HTR-8/SVneo (cell line): ENCODE measurements at regions not wholly inside any gene's neighbourhood (a gene's known extent, or its start where the extent isn't known, plus 50 kb on each side); places are given as distances from the start of the nearest gene placed in this dataset.
"Not testable (repeated sequence)": the region's sequence is repeated elsewhere in the genome, so short reads cannot be mapped to it uniquely, and the experiment has no call there.

ENCODE experiments used
- DNase-seq: peaks from one replicate; pipeline ENCODE4 v3.0.0; 2011; ENCODE audit warnings: low spot score, mixed read lengths; ENCODE audit not compliant: insufficient read length
- FAIRE-seq: peaks from 2 replicates; lab custom pipeline; 2011; peaks lifted over from hg19 to GRCh38; lab: Jason Lieb, UNC

DNA sequence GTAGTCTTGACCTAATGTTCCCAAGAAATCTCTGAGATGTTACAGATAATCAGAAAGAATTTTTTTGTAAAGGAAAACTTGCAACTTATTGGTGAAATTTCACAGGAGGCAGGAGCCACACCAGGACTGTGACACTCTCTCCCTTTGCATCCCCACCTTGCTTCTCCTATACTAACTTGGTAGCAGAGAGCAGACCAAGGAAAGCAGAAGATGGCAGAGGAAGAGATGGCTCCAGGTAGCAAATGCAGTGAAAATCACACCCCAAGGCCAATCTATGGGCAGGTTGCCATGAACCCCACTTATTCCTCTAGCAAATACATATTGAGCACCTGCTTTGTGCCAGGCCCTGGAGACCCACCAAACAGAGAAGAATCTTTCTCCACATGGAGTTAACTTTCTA lies 303.4 kb upstream of the C1orf174 start:
- DNase-seq: no peak
- no peak for FAIRE-seq

DNA sequence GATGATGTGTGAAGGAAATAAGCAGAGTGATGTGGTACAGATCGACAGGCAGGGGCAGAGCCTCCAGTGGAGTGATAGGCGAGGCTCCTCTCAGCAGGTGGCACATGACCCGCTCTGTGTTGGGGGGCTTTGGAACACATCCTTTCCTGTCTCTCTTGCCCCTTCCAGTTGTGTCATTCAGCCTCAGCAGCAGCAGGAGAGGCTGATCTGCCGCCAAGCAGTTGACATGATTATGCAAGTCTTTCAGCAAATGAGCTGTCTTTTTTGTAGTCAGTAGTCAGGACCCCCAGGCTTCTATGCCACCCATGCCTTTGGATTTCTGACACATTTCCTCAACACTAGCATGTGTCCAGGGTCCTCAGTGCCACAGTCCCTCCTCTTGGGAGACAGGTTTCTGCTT lies 307.1 kb upstream of the C1orf174 start:
- FAIRE-seq (no peak), DNase-seq (no peak)

DNA sequence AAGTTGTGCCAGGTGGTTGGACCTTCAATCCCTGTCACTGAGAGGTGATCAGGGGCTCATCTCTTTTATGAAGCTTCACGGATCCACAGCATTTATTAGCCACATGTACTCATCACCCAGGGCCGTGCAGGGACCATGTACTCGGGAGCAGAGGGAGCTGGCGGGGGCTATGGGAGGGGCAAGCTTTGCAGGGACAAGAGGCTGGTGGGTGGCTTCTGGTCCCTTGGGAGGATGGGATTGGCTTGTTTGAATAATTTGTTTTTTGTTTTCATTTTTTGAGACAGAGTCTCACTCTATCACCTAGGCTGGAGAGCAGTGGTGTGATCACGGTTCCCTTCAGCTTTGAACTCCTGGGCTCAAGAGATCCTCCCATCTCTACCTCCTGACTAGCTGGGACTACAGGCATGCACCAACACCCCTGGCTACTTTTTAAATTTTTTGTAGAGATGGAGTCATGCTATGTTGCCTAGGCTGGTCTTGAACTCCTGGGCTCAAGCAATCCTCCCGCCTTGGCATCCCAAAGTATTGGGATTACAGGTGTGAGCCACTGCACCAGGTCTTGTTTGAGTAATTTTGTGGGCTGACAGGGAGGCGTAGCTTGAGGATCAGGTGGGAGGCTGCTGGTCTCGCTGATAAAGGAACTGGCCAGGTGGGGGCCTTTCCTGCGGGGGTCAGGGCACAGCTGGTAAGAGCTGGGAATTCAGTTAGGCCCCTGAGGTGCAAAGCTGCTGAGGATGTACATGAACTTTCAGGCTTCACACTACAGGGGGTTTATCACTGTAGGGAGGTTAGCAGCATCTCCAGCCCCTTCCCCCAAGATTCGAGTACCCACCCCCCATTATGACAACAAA lies 308.0 kb upstream of the C1orf174 start:
- no peak for DNase-seq
- FAIRE-seq: no peak

DNA sequence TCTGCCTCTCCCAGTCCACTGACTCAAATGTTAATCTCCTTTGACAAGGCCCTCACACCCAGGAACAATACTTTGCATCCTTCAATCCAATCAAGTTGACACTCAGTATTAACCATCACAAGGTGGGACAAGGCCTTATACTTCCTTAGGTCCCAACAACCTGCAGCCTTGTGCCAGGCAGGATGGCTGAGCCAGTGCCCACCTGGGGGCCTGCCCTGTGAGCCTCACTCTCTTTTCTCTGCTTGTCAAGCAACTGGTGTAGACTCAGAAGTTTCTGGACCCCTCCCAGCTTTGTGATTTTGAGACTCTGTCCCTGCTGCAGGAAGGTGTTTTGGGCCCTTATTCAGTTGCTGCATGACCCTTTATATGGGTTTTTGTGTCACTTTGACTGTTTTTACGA lies 310.0 kb upstream of the C1orf174 start:
- no peak for DNase-seq
- FAIRE-seq: no peak

DNA sequence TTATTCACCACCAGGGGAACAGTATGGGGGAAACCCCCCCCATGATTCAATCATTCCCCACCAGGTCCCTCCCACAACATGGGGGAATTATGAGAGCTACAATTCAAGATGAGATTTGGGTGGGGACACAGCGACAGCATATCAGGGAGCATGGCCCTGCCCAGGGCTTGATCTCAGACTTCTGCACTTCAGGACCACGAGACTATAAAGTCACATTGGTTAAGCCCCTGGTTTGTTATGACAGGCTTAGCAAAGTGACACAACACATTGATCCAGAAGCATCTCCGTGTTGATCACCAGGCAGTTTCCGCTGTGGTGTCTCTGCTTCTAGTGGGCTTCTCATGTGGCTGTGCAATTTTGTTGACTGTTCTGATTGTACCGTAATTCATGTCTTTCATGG lies 312.7 kb upstream of the C1orf174 start:
- FAIRE-seq (no peak), DNase-seq (no peak)

DNA sequence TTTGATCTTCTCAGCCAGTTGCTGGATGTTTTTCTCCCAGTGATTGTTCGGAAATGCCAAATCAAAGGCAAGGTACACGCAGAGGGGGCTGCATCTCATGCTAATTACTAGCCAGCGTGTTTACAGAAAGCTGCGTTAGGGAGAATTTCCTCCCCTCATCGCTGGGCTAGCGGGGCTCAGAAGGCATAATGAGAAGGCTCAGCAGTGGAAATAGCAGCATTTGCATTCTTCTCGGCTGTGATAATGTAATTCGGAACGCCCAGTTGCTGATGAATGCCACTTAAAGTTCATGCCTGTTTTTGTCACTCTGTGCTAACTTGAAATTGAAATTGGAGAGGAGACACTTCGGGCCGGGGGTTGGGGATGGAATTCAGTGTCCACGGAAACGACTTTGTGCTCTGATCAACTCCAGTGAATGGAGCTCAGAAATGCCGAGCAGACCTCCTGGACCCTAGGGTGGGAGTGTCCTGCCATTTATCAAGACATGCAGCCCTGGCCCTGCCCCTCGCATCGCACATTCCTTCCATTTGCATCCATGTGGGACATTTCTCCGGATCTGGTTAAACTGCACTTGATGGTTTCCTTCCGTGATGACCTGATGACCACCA lies 313.4 kb upstream of the C1orf174 start:
- no peak for FAIRE-seq

DNA sequence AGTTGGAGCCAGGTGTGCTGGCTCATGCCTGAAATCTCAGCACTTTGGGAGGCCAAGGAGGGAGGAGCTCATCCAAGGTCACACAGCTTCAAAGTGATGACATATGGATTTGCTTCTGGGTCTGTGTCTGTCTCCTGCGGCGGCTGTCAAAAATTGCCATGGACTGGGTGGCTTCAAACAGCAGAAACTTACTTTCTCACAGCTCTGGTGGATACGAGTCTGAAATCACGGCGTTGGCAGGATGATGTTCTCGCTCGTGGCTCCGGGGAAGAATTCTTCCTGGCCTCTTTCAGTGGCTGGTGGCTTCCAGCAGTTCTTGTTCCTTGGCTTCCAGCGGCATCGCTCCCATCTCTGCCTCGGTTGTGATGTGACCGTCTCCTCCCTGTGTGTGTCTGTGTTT lies 314.8 kb upstream of the C1orf174 start:
- FAIRE-seq (no peak), DNase-seq (no peak)

More for the DNA sequence above, 313.4 kb upstream of the C1orf174 start:
- DNase-seq: no peak

DNA sequence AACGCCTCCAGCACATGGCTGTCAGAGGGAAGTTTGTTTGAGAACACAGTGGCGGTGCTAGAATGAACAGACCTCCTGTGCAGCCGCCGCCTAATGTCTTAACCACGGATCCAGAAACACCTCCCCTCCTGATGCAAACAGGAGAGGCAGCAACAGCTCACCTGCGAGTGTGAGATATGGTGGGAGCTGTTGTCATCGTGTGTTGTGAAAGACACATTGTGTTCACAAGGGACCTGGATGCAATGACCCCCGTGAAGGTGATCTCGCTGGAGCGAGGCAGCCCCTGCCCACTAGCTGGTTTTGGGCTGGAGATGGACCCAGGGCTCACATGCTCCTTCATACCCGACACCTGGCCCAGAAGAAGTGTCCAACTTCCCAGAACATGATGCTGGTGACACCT lies 315.3 kb upstream of the C1orf174 start:
- no peak for FAIRE-seq
- no peak for DNase-seq

DNA sequence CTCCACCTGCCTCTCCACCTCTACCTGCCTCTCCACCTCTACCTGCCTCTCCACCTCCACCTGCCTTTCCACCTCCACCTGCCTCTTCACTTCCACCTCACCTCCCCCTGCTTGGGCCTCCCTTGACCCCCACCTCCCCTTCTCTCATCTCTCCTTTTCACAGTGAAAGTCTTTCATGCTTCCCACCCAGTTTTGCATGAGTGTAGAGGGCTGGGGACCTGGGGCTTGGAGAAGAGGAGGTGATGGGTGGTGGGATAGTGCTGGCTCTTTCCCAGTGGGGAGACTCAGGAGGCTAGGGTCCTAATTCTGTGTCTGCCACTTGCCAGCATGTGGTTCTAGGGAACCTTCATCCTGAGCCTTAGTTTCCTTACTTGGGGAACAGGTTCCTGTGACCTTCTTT lies 316.2 kb upstream of the C1orf174 start:
- DNase-seq (no peak), FAIRE-seq (no peak)

DNA sequence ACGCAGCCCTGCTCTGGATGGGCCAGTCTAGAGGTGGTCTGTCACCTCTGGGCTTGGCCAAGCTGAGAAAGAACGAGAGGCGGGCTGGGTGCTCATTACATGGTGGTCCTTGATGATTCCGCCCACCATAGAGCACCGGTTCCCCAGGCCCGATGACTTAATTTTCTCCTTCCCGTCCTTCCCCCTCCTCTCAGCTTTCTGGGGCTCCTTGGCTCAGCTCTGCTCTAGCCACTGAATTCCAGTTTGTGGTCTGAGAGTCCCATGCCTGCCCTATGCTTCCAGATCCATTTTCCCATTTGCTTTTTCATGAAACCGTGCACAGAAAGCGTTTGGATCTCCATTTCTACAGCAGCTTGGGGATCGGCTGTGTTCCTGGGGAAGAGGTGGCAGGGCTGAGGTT lies 318.5 kb upstream of the C1orf174 start:
- FAIRE-seq: no peak
- no peak for DNase-seq

DNA sequence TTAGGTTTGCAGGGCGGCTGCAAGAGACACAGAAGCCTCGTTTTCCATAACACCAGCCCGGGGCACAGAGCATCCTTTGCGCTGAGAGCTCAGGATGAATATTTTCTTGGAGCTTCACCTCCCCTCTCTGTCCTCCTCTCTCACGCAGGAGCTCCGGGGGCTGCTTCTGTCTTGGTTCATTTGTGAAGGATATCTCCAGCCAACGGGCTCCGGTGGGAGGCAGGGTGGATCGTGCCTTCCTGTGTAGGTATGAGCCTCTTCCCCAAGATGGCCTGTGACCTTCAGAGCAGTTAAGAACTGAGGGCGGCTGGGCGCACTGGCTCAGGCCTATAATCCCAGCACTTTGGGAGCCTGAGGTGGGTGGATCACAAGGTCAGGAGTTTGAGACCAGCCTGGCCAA lies 319.0 kb upstream of the C1orf174 start:
- no peak for FAIRE-seq

DNA sequence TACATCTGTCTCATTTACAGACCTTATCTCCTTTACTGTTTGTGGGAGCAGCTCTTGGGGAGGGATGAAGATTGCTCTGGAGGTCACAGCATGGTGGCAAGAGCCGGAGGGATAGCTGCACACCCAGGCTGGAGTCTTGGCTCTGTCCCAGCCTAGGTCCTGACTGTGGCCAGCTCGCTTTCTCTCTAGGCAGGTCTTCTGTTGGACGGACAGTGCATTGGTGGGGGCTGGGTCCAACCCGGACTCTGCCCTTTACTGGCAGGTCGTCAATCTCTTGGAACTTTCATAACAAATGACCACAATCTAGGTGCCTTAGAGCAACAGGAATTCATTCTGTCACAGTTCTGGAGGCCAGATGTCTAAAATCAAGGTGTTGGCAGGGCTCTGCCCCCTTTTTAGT lies 319.8 kb upstream of the C1orf174 start:
- no peak for DNase-seq
- no peak for FAIRE-seq

More for the DNA sequence above, 319.0 kb upstream of the C1orf174 start:
- DNase-seq: no peak

DNA sequence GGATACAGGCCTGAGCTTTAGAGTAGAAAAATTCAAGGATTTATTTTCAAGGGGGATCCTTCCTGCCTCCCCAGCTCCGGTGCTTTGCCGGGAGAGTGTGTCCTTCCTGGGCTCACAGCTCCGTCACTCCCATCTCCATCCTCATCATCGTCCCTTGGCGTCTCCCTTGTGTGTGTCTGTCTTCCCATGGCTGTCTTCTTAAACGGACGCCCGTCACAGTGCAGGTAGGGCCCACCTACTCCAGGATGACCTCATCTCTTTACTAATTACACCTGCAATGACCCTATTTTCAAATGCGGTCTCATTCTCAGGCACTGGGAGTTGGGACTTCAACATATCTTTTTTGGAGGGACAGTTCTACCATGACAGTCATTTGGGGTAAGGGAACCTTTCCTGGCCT lies 320.3 kb upstream of the C1orf174 start:
- DNase-seq: no peak
- no peak for FAIRE-seq

DNA sequence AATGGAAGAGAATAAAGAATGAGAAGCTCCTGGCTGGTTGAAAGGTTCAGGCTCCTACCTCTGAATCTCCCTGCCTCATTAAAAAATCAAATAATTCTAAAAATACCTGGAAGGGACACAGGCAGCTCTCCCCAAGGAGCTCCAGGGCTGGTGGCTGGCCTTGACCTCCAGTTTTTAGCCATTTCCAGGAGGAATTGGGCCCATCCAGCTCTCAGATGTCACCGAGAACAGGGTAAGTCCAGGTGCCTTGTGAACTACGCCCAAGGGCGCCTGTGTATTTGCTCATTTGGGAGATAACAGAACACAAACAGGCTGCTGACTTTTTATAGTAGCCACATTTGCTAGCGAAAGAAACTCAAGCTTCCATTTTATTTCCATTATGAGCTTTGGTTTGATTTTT lies 321.0 kb upstream of the C1orf174 start:
- no peak for FAIRE-seq
- DNase-seq: no peak

DNA sequence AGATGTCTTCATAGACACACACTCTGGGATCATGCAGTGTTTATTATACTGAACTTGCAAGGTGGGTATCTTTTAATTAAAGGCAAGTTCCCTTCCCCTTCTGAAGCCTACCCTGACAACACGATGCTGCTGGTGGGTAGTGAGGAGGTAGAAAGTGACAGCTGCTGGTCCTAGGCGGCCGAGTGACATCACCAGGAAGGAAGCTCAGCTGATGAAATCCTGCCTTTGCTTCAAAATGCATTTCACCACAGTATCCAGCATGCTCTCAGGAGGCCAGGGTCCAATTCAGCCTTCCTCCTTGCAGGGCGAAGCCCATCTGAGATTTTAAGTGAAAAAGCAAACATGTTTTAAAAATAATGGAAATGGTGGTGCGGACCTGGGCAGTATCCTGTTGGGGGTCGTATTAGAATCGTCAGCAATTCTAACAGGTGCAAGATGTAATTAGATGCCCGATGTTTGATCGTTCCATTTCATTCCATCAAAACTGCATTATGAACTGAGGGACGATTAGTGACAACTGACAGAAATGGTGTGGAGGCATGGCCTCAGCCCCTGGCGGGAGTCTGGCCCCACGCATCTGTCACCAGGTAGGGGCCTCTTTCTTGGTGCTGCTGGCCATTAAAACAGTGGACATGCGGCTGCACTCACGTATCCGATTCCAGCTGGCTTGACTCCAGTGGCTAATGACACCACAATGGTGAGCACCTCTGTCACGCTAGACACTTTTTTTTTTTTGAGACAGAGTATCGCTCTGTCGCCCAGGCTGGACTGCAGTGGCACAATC lies 324.8 kb upstream of the C1orf174 start:
- no peak for FAIRE-seq
- DNase-seq: no peak

DNA sequence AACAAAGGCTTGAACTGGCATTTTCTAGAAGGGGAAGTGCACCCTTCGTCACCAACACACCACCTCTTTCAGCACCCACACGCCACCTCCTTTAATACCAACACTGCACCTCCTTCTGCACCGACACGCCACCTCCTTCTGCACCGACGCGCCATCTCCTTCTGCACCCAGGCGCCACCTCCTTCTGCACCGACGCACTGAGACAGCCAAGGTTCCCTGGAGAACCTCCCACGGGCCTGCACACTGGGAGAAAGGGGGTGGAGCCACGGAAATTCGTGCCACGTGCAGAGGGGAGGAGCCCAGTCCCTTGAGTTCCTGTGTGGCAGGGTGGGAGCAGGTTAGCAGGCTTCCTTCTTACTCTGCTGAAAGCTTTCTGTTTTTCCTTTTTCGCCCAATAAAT lies 327.9 kb upstream of the C1orf174 start:
- FAIRE-seq (no peak), DNase-seq (no peak)

DNA sequence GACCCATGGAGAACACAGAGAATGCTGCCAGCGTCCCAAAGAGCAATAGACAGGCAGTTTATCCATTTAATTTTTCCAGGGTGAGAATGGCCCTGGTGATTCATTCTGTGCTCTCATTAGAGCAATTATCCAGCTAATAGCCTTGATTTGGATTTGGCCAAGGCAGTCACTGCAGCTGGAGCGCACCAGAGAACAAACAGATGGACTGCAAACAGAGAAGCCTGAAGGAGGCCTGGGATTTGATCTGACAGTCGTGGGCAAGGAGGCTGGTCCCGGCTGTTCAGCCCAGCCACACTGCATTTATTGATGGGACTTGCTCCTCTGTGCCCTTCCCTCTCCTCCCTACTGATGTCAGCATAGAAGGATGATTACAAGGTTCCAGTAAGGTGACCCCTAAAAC lies 353.9 kb upstream of the C1orf174 start:
- FAIRE-seq: no peak
- DNase-seq: no peak

DNA sequence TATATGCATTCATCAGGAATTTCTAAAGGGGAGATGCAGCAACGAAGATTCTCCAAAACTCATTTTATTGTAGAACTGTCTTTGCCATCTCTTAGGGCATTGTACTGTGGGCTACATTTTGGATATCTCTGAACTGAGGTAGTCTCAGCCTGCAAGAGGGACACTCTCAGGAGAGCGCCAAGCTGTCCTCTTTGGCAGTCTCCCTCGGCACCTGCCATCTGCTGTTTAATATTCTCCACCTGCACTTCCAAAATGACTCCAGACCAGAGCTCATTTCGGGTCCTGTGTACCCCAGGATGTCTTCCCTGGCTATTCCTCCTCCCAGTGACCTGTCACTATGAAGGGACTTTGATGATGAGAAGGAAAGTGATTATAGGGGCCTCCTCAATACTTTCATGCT lies 356.3 kb upstream of the C1orf174 start:
- DNase-seq: no peak
- no peak for FAIRE-seq

DNA sequence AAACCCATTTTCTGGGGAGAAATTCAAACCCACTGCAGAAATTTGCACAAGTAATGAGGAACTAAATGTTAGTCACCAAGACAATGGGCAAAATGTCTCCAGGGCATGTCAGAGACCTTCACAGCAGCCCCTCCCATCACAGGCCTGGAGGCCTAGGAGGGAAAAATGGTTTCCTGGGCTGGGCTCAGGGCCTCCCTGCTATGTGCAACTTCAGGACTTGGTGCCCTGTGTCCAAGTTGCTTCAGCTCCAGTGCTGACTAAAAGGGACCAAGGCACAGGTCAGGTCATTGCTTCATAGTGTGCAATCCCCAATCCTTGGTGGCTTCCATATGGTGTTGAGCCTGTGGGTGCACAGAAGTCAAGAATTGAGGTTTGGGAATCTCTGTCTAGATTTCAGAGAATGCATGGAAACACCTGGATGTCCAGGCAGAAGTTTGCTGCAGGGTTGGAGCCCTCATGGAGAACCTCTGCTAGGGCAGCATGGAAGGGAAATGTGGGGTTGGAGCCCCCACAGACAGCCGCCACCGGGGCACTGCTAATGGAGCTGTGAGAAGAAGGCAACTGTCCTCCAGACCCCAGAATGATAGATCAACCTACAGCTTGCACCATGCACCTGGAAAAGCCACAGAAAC lies 358.2 kb upstream of the C1orf174 start:
- not testable (repeated sequence) for FAIRE-seq, DNase-seq

DNA sequence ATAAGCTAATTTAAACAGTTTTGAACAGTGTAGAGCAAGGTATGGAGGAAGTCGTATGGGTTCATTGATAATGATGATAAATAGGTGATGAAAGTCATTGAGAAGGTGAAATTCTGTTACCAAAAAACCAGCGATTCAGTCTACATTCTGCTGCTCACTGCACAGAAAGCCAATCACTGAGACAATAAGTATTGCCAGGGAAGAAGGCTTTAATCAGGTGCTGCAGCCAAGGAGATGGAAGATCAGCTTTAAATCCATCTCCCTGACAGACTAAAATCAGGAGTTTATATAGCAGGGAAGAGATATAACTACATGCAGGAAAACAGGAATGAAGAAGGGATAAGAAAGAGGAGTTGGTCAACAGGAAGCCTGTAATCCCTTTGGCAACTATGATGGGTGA lies 361.3 kb upstream of the C1orf174 start:
- FAIRE-seq: no peak

DNA sequence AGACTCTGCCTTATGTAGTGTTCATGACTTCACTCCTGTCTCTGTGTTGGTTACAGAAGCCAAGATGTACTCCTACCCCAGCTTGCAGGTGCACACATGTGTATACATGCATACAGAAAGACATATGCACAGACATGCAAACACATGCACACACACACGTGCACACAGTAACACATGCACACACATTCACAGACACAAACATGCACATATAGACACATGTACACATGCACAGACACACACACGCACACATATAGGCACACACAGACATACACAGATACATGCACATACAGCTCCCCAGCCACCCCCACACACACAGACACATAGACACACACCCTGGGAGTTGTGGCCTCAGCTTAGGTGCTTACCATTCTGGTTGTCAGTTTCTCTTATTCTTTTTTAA lies 362.6 kb upstream of the C1orf174 start:
- no peak for DNase-seq
- FAIRE-seq: no peak

More for the DNA sequence above, 361.3 kb upstream of the C1orf174 start:
- DNase-seq: no peak
